Gastroesophageal sphincter (tissue), 4 donors: ENCODE measurements at regions not wholly inside any gene's neighbourhood (a gene's known extent, or its start where the extent isn't known, plus 50 kb on each side); places are given as distances from the start of the nearest gene placed in this dataset.

Source experiments
- ATAC-seq: fragments of 150-250 bp; one replicate; pipeline ENCODE4 v1.9.1; 2016; ENCODE audit warnings: mild to moderate bottlenecking, moderate library complexity
- H3K27ac ChIP-seq, 4 donors: fragments of 200-600 bp; sonication (generic) in 3 of 4; 1 replicate in 3 of 4; 2 replicates in 1 of 4; pipeline ENCODE4 v1.5.1; 2016 to 2019
- H3K27me3 ChIP-seq: fragments of 200-600 bp; sonication (generic); one replicate; pipeline ENCODE4 v1.5.1; 2019
- H3K36me3 ChIP-seq, 2 donors: fragments of 200-600 bp; sonication (generic); one replicate each; pipeline ENCODE4 v1.5.1; 2019; ENCODE audit warnings: control low read depth in 1 of 2
- H3K4me1 ChIP-seq, 3 donors: fragments of 200-600 bp; sonication (generic); 1 replicate in 2 of 3; 2 replicates in 1 of 3; pipeline ENCODE4 v1.5.1; 2016 to 2019; ENCODE audit warnings: control low read depth in 2 of 3
- H3K4me3 ChIP-seq, 2 donors: fragments of 200-600 bp; sonication (generic); one replicate each; pipeline ENCODE4 v1.5.1; 2019; ENCODE audit warnings: mild to moderate bottlenecking in 1 of 2, moderate library complexity in 1 of 2
- H3K9me3 ChIP-seq, 3 donors: fragments of 200-600 bp; sonication (generic); one replicate each; pipeline ENCODE4 v1.5.1; 2017 to 2019; ENCODE audit warnings: control low read depth in 2 of 3
- CTCF ChIP-seq, 4 experiments: fragments of 200-600 bp in 2 of 4; fragments of 450-650 bp in 2 of 4; sonication (generic) in 1 of 4; IDR thresholded peaks; one replicate each; pipeline ENCODE4 v1.5.1; 2017 to 2019; ENCODE audit warnings: antibody characterized with exemption in 4 of 4, mild to moderate bottlenecking in 2 of 4, moderate library complexity in 2 of 4
- EP300 ChIP-seq: sonication (generic); formaldehyde crosslinking; IDR thresholded peaks from one replicate; pipeline ENCODE4 v1.6.1; 2017; ENCODE audit warnings: antibody characterized with exemption, mild to moderate bottlenecking
- POLR2A ChIP-seq, 2 donors: fragments of 450-650 bp; IDR thresholded peaks; one replicate each; pipeline ENCODE4 v1.6.1; 2017; ENCODE audit warnings: antibody characterized with exemption in 2 of 2, mild to moderate bottlenecking in 2 of 2, moderate library complexity in 1 of 2
- POLR2AphosphoS5 ChIP-seq: sonication (generic); formaldehyde crosslinking; IDR thresholded peaks from one replicate; pipeline ENCODE4 v1.6.1; 2017; ENCODE audit warnings: antibody characterized with exemption
- WGBS, 2 donors: methylation state at CpG; one replicate each; pipeline ENCODE4 v1.1.5; 2018; ENCODE audit warnings: low coverage in 1 of 2; 5-methylcytosine and 5-hydroxymethylcytosine counted together

GRCh38 chr16:59392911-59393310 lies 658.8 kb upstream of the GOT2 start:
- no peaks in the 10 kb centered on the region for H3K4me1 ChIP-seq
- H3K4me3 ChIP-seq, result no peak overlapping the region
- no peaks in the 10 kb centered on the region for H3K27me3 ChIP-seq
- no peaks in the 10 kb centered on the region for H3K36me3 ChIP-seq
- 13 to 57% methylated on average over 1 to 2 of the region's 2 CpGs for WGBS, 2 donors
- no peaks in the 10 kb centered on the region for H3K9me3 ChIP-seq
- no peak for ATAC-seq
- H3K27ac ChIP-seq, result no peak overlapping the region
- TF ChIP-seq EP300, result no peak
- TF ChIP-seq POLR2AphosphoS5, result no peak
- TF ChIP-seq POLR2A (IDR thresholded peaks at IDR 0.05), result no peak
- TF ChIP-seq CTCF (IDR thresholded peaks at IDR 0.05), result no peak

GRCh38 chr16:59391617-59392364 lies 657.7 kb upstream of the GOT2 start:
- ATAC-seq, result no peak
- TF ChIP-seq EP300, result no peak
- TF ChIP-seq CTCF (IDR thresholded peaks at IDR 0.05), result no peak
- no peak for TF ChIP-seq POLR2A (IDR thresholded peaks at IDR 0.05)
- no peak for TF ChIP-seq POLR2AphosphoS5
- no peak overlapping the region for H3K27ac ChIP-seq
- WGBS, 2 donors, result 44 to 74% methylated on average over 3 to 4 of the region's 4 CpGs
- H3K9me3 ChIP-seq, result no peaks in the 10 kb centered on the region
- H3K27me3 ChIP-seq, result no peaks in the 10 kb centered on the region
- no peaks in the 10 kb centered on the region for H3K4me1 ChIP-seq
- no peaks in the 10 kb centered on the region for H3K36me3 ChIP-seq
- H3K4me3 ChIP-seq, result no peak overlapping the region

- H3K27me3 ChIP-seq, result no peaks in the 10 kb centered on the region
- 9 to 41% methylated on average over 2 to 3 of the region's 3 CpGs for WGBS, 2 donors
- H3K4me3 ChIP-seq, result no peak overlapping the region
- H3K27ac ChIP-seq, result peak overlapping the region in 1 of 4 donors; percentile 37
- H3K4me1 ChIP-seq, result peaks cover 0 to 14% (median 0%) of the 10 kb centered on the region in 3 donors
- H3K9me3 ChIP-seq, result no peaks in the 10 kb centered on the region
- no peaks in the 10 kb centered on the region for H3K36me3 ChIP-seq
- peak; percentile 50 for ATAC-seq
- TF ChIP-seq POLR2AphosphoS5, result no peak
- TF ChIP-seq POLR2A (IDR thresholded peaks at IDR 0.05), result no peak
- TF ChIP-seq EP300, result no peak
- no peak for TF ChIP-seq CTCF (IDR thresholded peaks at IDR 0.05)
Measured at GRCh38 chr16:59385959-59386358, 651.8 kb upstream of the GOT2 start.

GRCh38 chr16:59385491-59385890 lies 651.4 kb upstream of the GOT2 start:
- H3K9me3 ChIP-seq, result no peaks in the 10 kb centered on the region
- H3K4me1 ChIP-seq, result peaks cover 0 to 14% (median 0%) of the 10 kb centered on the region in 3 donors
- ATAC-seq, result no peak
- TF ChIP-seq CTCF (IDR thresholded peaks at IDR 0.05), result no peak
- TF ChIP-seq EP300, result no peak
- no peak for TF ChIP-seq POLR2A (IDR thresholded peaks at IDR 0.05)
- no peak for TF ChIP-seq POLR2AphosphoS5
- H3K27me3 ChIP-seq, result no peaks in the 10 kb centered on the region
- H3K4me3 ChIP-seq, result no peak overlapping the region
- peak overlapping the region in 1 of 4 donors; percentile 37 for H3K27ac ChIP-seq
- 75 to 84% methylated on average over 2 of the region's 3 CpGs for WGBS, 2 donors
- no peaks in the 10 kb centered on the region for H3K36me3 ChIP-seq

- Histone ChIP-seq H3K4me1 (no peaks in the 10 kb centered on the region), H3K27ac (no peak overlapping the region), H3K36me3 (no peaks in the 10 kb centered on the region), H3K9me3 (no peaks in the 10 kb centered on the region), H3K4me3 (no peak overlapping the region), H3K27me3 (peaks cover 16% of the 10 kb centered on the region)
- no peak for ATAC-seq
- TF ChIP-seq POLR2AphosphoS5, result no peak
- no peak for TF ChIP-seq EP300
- no peak for TF ChIP-seq POLR2A (IDR thresholded peaks at IDR 0.05)
- TF ChIP-seq CTCF (IDR thresholded peaks at IDR 0.05), result no peak
Measured at GRCh38 chr16:59373632-59374031, 639.5 kb upstream of the GOT2 start.
